DND-41 (cell line): ENCODE measurements at regions not wholly inside any gene's neighbourhood (a gene's known extent, or its start where the extent isn't known, plus 50 kb on each side); places are given as distances from the start of the nearest gene placed in this dataset.

ENCODE experiments used
- ATAC-seq: fragments of 200-7000 bp; cut with Tn5 transposase; 3 replicates; pipeline ENCODE4 v1.9.1; 2021; ENCODE audit warnings: low read depth; ENCODE audit not compliant: insufficient read depth
- DNase-seq: peaks from one replicate; pipeline ENCODE4 v3.0.0-alpha.2; 2020
- H2AFZ ChIP-seq: 2 replicates; pipeline ENCODE4 v1.6.0; 2012; ENCODE audit warnings: low read depth, low read length
- H3K27ac ChIP-seq: 2 replicates; pipeline ENCODE4 v1.5.1; 2012; ENCODE audit warnings: low read length, inconsistent platforms
- H3K27me3 ChIP-seq: fragments of 200-600 bp; sonication (generic); 2 replicates; pipeline ENCODE4 v1.6.0; 2012; ENCODE audit warnings: low read length, mild to moderate bottlenecking, inconsistent platforms; ENCODE audit not compliant: insufficient read depth, poor library complexity
- H3K36me3 ChIP-seq: 2 replicates; pipeline ENCODE4 v1.5.1; 2012; ENCODE audit warnings: low read length, inconsistent platforms; ENCODE audit not compliant: insufficient read depth
- H3K4me1 ChIP-seq: 2 replicates; pipeline ENCODE4 v1.5.1; 2012; ENCODE audit warnings: mild to moderate bottlenecking, low read length; ENCODE audit not compliant: insufficient read depth
- H3K4me2 ChIP-seq: 2 replicates; pipeline ENCODE4 v1.6.0; 2012; ENCODE audit warnings: mild to moderate bottlenecking, moderate library complexity, low read length, inconsistent platforms; ENCODE audit not compliant: insufficient read depth
- H3K4me3 ChIP-seq, 2 experiments: fragments of 200-600 bp in 1 of 2; shearing (Covaris generic) in 1 of 2; 2 replicates each; pipeline ENCODE4 v1.5.1; 2012 to 2016; ENCODE audit warnings: inconsistent platforms in 2 of 2, low read length in 2 of 2, mild to moderate bottlenecking in 2 of 2, low read depth in 1 of 2, moderate library complexity in 1 of 2
- H3K79me2 ChIP-seq: 2 replicates; pipeline ENCODE4 v1.6.0; 2012; ENCODE audit warnings: low read length, inconsistent platforms; ENCODE audit not compliant: insufficient read depth
- H3K9ac ChIP-seq: 2 replicates; pipeline ENCODE4 v1.6.0; 2012; ENCODE audit warnings: low read depth, mild to moderate bottlenecking, inconsistent platforms, low read length, moderate library complexity
- H3K9me3 ChIP-seq: 2 replicates; pipeline ENCODE4 v1.5.1; 2012; ENCODE audit warnings: low read length, moderate library complexity, mild to moderate bottlenecking, inconsistent platforms; ENCODE audit not compliant: insufficient read depth, severe bottlenecking
- H4K20me1 ChIP-seq: 2 replicates; pipeline ENCODE4 v1.6.0; 2012; ENCODE audit warnings: low read length; ENCODE audit not compliant: insufficient read depth
- CTCF ChIP-seq: IDR thresholded peaks from 2 replicates; pipeline ENCODE4 v1.5.1; 2012; ENCODE audit warnings: borderline replicate concordance, low read length, moderate library complexity, mild to moderate bottlenecking; ENCODE audit not compliant: poor library complexity, severe bottlenecking; ENCODE audit errors: extremely low read depth
- EZH2 ChIP-seq: IDR thresholded peaks from 3 replicates; pipeline ENCODE4 v1.6.1; 2012; ENCODE audit warnings: borderline replicate concordance, low read depth, mild to moderate bottlenecking, moderate library complexity, low read length, inconsistent platforms; ENCODE audit not compliant: severe bottlenecking

- ATAC-seq (no peak), DNase-seq (no peak)
- H3K4me2 ChIP-seq: no peak overlapping the region
- no peaks in the 10 kb centered on the region for H3K79me2 ChIP-seq
- H3K4me1 ChIP-seq: no peaks in the 10 kb centered on the region
- no peak overlapping the region for H3K27ac ChIP-seq
- no peak overlapping the region for H3K9ac ChIP-seq
- no peaks in the 10 kb centered on the region for H3K9me3 ChIP-seq
- H2AFZ ChIP-seq: no peak overlapping the region
- H3K27me3 ChIP-seq: no peaks in the 10 kb centered on the region
- no peak overlapping the region for H3K4me3 ChIP-seq
- H3K36me3 ChIP-seq: no peaks in the 10 kb centered on the region
- H4K20me1 ChIP-seq: no peaks in the 10 kb centered on the region
- no peak for TF ChIP-seq EZH2
- no peak for TF ChIP-seq CTCF
Observed at GRCh38 chr16:77062878-77063675, 127.9 kb upstream of the MON1B start.

- DNase-seq: no peak
Observed at GRCh38 chr16:77063676-77064016, 127.3 kb upstream of the MON1B start.

GRCh38 chr16:77064037-77064436, 127.0 kb upstream of the MON1B start:
- Histone ChIP-seq H3K9me3 (no peaks in the 10 kb centered on the region), H3K4me1 (no peaks in the 10 kb centered on the region), H3K27ac (no peak overlapping the region), H4K20me1 (no peaks in the 10 kb centered on the region), H3K4me2 (no peak overlapping the region), H3K79me2 (no peaks in the 10 kb centered on the region), H3K9ac (no peak overlapping the region), H3K4me3 (no peak overlapping the region), H3K27me3 (no peaks in the 10 kb centered on the region), H3K36me3 (no peaks in the 10 kb centered on the region), H2AFZ (no peak overlapping the region)
- TF ChIP-seq CTCF (no peak), EZH2 (no peak)
- no peak for DNase-seq
- ATAC-seq: no peak

More at GRCh38 chr16:77063676-77064016, 127.3 kb upstream of the MON1B start:
- Histone ChIP-seq H4K20me1 (no peaks in the 10 kb centered on the region), H3K27me3 (no peaks in the 10 kb centered on the region), H3K9ac (no peak overlapping the region), H3K79me2 (no peaks in the 10 kb centered on the region), H2AFZ (no peak overlapping the region), H3K27ac (no peak overlapping the region), H3K36me3 (no peaks in the 10 kb centered on the region), H3K9me3 (no peaks in the 10 kb centered on the region), H3K4me1 (no peaks in the 10 kb centered on the region), H3K4me3 (no peak overlapping the region), H3K4me2 (no peak overlapping the region)
- ATAC-seq: no peak
- TF ChIP-seq CTCF (no peak), EZH2 (no peak)
